Neural cell (in vitro differentiated cells): ENCODE measurements at regions not wholly inside any gene's neighbourhood (a gene's known extent, or its start where the extent isn't known, plus 50 kb on each side); places are given as distances from the start of the nearest gene placed in this dataset.

Source experiments
- H2AFZ ChIP-seq: fragments of 200-600, 300-800 bp; sonication (generic), shearing (Covaris generic); 2 replicates; pipeline ENCODE4 v1.6.0; 2014; ENCODE audit warnings: low read depth, mild to moderate bottlenecking, antibody characterized with exemption, low read length, moderate library complexity
- H3F3A ChIP-seq: fragments of 200-600 bp; shearing (Covaris generic); 2 replicates; pipeline ENCODE4 v1.6.1; 2016; ENCODE audit warnings: mild to moderate bottlenecking, moderate library complexity, mixed read lengths, antibody characterized with exemption, low read length; ENCODE audit not compliant: insufficient read depth, poor library complexity, severe bottlenecking
- H3K27ac ChIP-seq: fragments of 200-600, 300-800 bp; sonication (generic), shearing (Covaris generic); 2 replicates; pipeline ENCODE4 v1.5.1; 2014; ENCODE audit warnings: mild to moderate bottlenecking, low read length, moderate library complexity
- H3K27me3 ChIP-seq: fragments of 300-800, 200-600 bp; sonication (generic), shearing (Covaris generic); 2 replicates; pipeline ENCODE4 v1.6.0; 2014; ENCODE audit warnings: mild to moderate bottlenecking, low read depth, low read length, moderate library complexity; ENCODE audit not compliant: insufficient read depth
- H3K36me3 ChIP-seq: fragments of 300-800, 200-600 bp; sonication (generic), shearing (Covaris generic); 2 replicates; pipeline ENCODE4 v1.5.1; 2014; ENCODE audit warnings: mild to moderate bottlenecking, antibody characterized with exemption, low read length, moderate library complexity; ENCODE audit not compliant: insufficient read depth
- H3K4me2 ChIP-seq: fragments of 300-800, 200-600 bp; sonication (generic), shearing (Covaris generic); 2 replicates; pipeline ENCODE4 v1.6.0; 2014; ENCODE audit warnings: mild to moderate bottlenecking, low read length
- H3K4me3 ChIP-seq: fragments of 300-800, 200-600 bp; sonication (generic), shearing (Covaris generic); 2 replicates; pipeline ENCODE4 v1.5.1; 2014; ENCODE audit warnings: mild to moderate bottlenecking, low read length, moderate library complexity
- H3K79me2 ChIP-seq: fragments of 200-600 bp; shearing (Covaris generic); replicated peaks from 2 replicates; pipeline ENCODE4 v1.6.0; 2014; ENCODE audit warnings: mild to moderate bottlenecking, low read length, moderate library complexity; ENCODE audit not compliant: insufficient read depth
- H3K9ac ChIP-seq: fragments of 300-800, 200-600 bp; sonication (generic), shearing (Covaris generic); 2 replicates; pipeline ENCODE4 v1.6.1; 2016; ENCODE audit warnings: mild to moderate bottlenecking, low read length, mixed read lengths
- H3K9me2 ChIP-seq: fragments of 200-600 bp; shearing (Covaris generic); 2 replicates; pipeline ENCODE4 v1.6.1; 2016; ENCODE audit warnings: mild to moderate bottlenecking, low read length, mixed read lengths; ENCODE audit not compliant: insufficient read depth
- H3K9me3 ChIP-seq: fragments of 200-600, 300-800 bp; sonication (generic), shearing (Covaris generic); 2 replicates; pipeline ENCODE4 v1.6.1; 2016; ENCODE audit warnings: mild to moderate bottlenecking, mixed run types, low read length, moderate library complexity, mixed read lengths
- H4K20me1 ChIP-seq: fragments of 200-600 bp; shearing (Covaris generic); 2 replicates; pipeline ENCODE4 v1.6.1; 2016; ENCODE audit warnings: mild to moderate bottlenecking, mixed run types; ENCODE audit not compliant: insufficient read depth
- CTCF ChIP-seq: fragments of 450-650 bp; IDR thresholded peaks from 2 replicates; pipeline ENCODE4 v1.5.1; 2014; ENCODE audit warnings: antibody characterized with exemption, mild to moderate bottlenecking, moderate library complexity; ENCODE audit not compliant: poor library complexity, severe bottlenecking
- EP300 ChIP-seq: fragments of 450-650 bp; conservative IDR thresholded peaks from 2 replicates; pipeline ENCODE4 v1.6.1; 2014; ENCODE audit warnings: antibody characterized with exemption, mild to moderate bottlenecking, moderate library complexity; ENCODE audit not compliant: poor library complexity, severe bottlenecking
- EZH2 ChIP-seq: fragments of 200-600, 300-800 bp; shearing (Covaris generic), sonication (generic); IDR thresholded peaks from 2 replicates; pipeline ENCODE4 v1.6.1; 2014; ENCODE audit warnings: antibody characterized with exemption, low read length, borderline replicate concordance, mild to moderate bottlenecking; ENCODE audit not compliant: insufficient read depth, poor library complexity, severe bottlenecking
- MXI1 ChIP-seq: fragments of 450-650 bp; conservative IDR thresholded peaks from 2 replicates; pipeline ENCODE4 v1.6.1; 2014; ENCODE audit warnings: antibody characterized with exemption, mild to moderate bottlenecking; ENCODE audit not compliant: poor library complexity, severe bottlenecking
- POLR2AphosphoS5 ChIP-seq: IDR thresholded peaks from 2 replicates; pipeline ENCODE4 v1.6.1; 2012
- RAD21 ChIP-seq: fragments of 450-650 bp; conservative IDR thresholded peaks from 2 replicates; pipeline ENCODE4 v1.6.1; 2014; ENCODE audit warnings: antibody characterized with exemption, mild to moderate bottlenecking, moderate library complexity
- REST ChIP-seq: IDR thresholded peaks from 2 replicates; pipeline ENCODE4 v1.6.1; 2012; ENCODE audit warnings: borderline replicate concordance
- SMC3 ChIP-seq: fragments of 450-650 bp; conservative IDR thresholded peaks from 2 replicates; pipeline ENCODE4 v1.6.1; 2014; ENCODE audit warnings: antibody characterized with exemption, mild to moderate bottlenecking, moderate library complexity; ENCODE audit not compliant: poor library complexity
- TAF1 ChIP-seq: IDR thresholded peaks from 2 replicates; pipeline ENCODE4 v1.6.1; 2012; ENCODE audit warnings: low read depth

- H3K79me2 ChIP-seq, result no peaks in the 10 kb centered on the region
- no peaks in the 10 kb centered on the region for H3K36me3 ChIP-seq
- H3K27me3 ChIP-seq, result no peaks in the 10 kb centered on the region
- no peak overlapping the region for H3K4me2 ChIP-seq
- no peaks in the 10 kb centered on the region for H4K20me1 ChIP-seq
- H3K9me3 ChIP-seq, result no peaks in the 10 kb centered on the region
- no peak overlapping the region for H2AFZ ChIP-seq
- no peak overlapping the region for H3K9ac ChIP-seq
- TF ChIP-seq MXI1 (no peak), POLR2AphosphoS5 (no peak), EP300 (no peak), CTCF (no peak), REST (no peak)
- H3F3A ChIP-seq, result no peaks in the 10 kb centered on the region
- H3K27ac ChIP-seq, result no peak overlapping the region
- H3K9me2 ChIP-seq, result no peaks in the 10 kb centered on the region
- no peak overlapping the region for H3K4me3 ChIP-seq
Observed at GRCh38 chr4:43990551-43990950, 458.1 kb downstream of the KCTD8 start.

- TF ChIP-seq SMC3, result no peak
- no peak for TF ChIP-seq MXI1
- no peak for TF ChIP-seq EP300
- no peak for TF ChIP-seq RAD21
- no peak for TF ChIP-seq CTCF
- TF ChIP-seq POLR2AphosphoS5, result no peak
- TF ChIP-seq TAF1, result no peak
- no peak for TF ChIP-seq EZH2
- TF ChIP-seq REST, result no peak
- Histone ChIP-seq H2AFZ (no peak overlapping the region), H3K79me2 (no peaks in the 10 kb centered on the region), H3K36me3 (no peaks in the 10 kb centered on the region), H3K9me3 (no peaks in the 10 kb centered on the region), H4K20me1 (no peaks in the 10 kb centered on the region), H3K27me3 (no peaks in the 10 kb centered on the region), H3K4me3 (no peak overlapping the region), H3K9ac (no peak overlapping the region), H3K27ac (no peak overlapping the region), H3F3A (no peaks in the 10 kb centered on the region), H3K4me2 (no peak overlapping the region), H3K9me2 (no peaks in the 10 kb centered on the region)
Observed at GRCh38 chr4:43990963-43991362, 457.6 kb downstream of the KCTD8 start.
